Fibroblast of skin of left quadriceps (primary cell): ENCODE measurements at regions not wholly inside any gene's neighbourhood (a gene's known extent, or its start where the extent isn't known, plus 50 kb on each side); places are given as distances from the start of the nearest gene placed in this dataset.

Experiments
- DNase-seq, 2 experiments: peaks; one replicate each; pipeline ENCODE4 v3.0.0-alpha.2; 2013; ENCODE audit warnings: low read depth in 2 of 2

GRCh38 chr6:43921039-43921438, 151.0 kb downstream of the VEGFA start:
- DNase-seq = no peak

DNA sequence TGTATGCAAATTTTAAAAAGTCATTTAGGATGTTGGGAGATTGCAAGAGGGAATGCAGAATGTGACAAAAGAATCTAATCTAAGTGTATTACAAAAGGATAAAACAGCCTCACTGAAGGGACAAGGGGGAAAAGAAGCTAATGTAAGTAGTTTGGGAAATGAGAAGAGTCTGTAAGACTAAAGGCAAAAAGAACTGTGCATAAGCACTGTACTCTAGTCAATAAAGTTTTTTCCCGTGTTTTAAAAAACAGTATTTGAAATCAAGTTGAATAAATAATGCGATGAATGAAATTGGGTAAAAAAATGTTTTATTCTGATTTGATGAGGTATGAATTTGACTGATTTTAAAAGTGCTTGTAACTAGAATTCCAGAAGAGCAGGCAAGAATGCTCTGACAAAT, 149.8 kb downstream of the VEGFA start:
- DNase-seq = no peak

DNA sequence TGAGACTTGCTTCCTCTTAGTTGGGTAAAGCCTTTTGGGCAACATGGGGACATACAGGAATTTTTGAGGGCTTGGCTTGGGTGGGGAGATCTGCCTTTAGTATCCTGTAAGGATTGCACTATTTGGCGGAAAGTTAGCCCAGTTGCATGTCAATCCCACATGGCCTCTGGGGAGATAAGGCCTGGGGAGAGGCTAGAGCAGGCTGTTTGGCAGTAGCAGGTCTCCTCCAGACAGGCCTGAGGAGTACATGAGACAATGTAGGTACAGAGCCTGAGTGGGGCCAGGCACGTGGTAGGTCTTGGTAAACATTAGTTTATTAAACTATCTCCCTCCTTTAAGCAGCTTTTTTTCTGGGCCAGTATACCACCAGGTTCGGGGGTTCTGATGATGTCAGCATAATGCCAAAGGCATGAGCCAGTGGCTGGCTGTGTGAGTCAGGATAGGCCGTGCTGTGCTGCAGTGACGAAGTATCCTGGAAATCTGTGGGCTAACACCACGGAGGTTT, 147.9 kb downstream of the VEGFA start:
- no peak for DNase-seq

GRCh38 chr6:43916924-43917877, 147.2 kb downstream of the VEGFA start:
- peak; percentile 73 to 75 for DNase-seq

GRCh38 chr6:43915986-43916923, 146.2 kb downstream of the VEGFA start:
- no peak for DNase-seq

GRCh38 chr6:43915208-43915869, 145.3 kb downstream of the VEGFA start:
- no peak for DNase-seq

- no peak for DNase-seq
These were observed 144.5 kb downstream of the VEGFA start for GRCh38 chr6:43914272-43915147.

- DNase-seq = no peak
These were observed 143.6 kb downstream of the VEGFA start for GRCh38 chr6:43913375-43914271.

GRCh38 chr6:43912598-43913371, 142.8 kb downstream of the VEGFA start:
- DNase-seq = no peak

GRCh38 chr6:43912116-43912577, 142.1 kb downstream of the VEGFA start:
- no peak for DNase-seq

DNA sequence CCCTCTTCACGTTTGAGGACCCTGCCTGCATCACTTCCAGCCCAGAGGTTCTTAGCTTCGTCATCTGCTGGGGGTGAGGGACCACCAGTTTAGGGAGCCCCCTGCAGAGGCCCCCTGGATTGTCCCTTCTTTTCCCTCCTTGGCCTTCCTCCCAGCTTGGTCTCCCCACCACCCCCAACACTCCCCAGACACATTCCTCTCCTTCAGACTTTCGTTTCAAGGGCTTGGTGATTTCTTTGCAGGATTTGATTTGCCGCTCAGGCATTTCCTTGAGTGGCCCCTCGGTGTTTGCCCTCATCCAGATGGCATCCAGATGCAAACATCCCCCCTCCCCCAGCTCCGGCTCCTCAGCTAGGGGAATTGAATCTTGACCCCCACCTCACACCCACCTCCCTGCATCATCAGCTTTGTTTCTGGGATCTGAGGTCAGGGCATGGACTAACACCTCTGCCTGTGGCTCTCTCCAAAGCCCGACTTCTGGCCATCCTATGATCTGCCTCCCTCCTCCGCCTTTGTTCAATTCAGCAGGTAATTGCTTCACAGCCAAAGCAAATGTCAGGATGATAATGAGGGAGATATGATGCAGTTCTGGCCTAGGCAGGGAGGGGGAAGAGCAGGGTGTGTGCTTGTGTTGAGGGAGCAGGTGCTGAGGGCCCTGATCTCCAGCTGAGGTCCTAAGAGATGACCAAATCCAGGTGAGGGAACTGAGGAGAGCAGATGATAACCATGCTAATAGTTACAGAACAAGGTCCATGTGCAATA, 141.5 kb downstream of the VEGFA start:
- peak; percentile 72 to 75 for DNase-seq

GRCh38 chr6:43910638-43911353, 140.8 kb downstream of the VEGFA start:
- peak; percentile 78 to 80 for DNase-seq

GRCh38 chr6:43910149-43910637, 140.2 kb downstream of the VEGFA start:
- DNase-seq = no peak

GRCh38 chr6:43909474-43910148, 139.6 kb downstream of the VEGFA start:
- DNase-seq = no peak

- DNase-seq = no peak
These were observed 137.9 kb downstream of the VEGFA start for GRCh38 chr6:43907789-43908472.

DNA sequence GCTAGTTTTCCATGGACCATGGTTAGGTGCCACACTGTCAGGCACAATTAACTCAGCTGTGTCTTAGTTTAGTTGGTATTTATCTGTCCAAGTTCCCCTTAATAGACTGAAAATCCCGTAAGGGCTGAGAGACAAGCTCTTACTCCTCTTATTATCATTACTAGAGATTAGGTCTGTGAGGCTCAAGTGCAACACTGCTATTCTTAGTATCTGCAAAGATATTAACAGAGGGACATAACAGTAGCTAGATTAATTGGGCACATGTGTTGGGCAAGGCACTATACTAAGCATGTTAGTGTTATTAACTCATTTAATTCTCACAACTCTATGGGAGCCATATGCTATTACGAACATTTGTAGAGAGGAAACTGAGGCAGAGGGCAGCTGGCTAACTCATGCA, 137.3 kb downstream of the VEGFA start:
- no peak for DNase-seq
